ENCODE measurements at regions not wholly inside any gene's neighbourhood (a gene's known extent, or its start where the extent isn't known, plus 50 kb on each side); places are given as distances from the start of the nearest gene placed in this dataset.

DNA sequence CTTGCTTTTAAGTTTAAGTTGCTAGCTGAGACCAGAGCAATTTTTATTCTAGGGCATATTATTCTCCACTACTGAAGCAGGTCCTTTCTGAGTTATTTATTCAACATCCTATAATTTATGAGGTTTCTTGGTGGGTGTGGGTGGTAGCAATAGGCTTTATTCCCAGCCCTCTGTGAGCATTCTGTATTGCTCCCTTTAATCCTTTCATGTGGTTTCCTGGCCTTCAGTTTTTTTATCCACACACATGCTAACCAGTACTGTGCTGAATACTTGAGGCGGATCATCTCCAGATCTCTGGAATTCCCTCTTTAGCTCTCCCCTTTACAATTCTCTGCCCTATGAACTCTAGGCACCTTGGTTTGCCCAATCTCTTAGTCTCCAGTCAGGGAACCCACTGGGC is 91.8 kb upstream of the GLRA1 start:
- FAIRE-seq, result no peak

DNA sequence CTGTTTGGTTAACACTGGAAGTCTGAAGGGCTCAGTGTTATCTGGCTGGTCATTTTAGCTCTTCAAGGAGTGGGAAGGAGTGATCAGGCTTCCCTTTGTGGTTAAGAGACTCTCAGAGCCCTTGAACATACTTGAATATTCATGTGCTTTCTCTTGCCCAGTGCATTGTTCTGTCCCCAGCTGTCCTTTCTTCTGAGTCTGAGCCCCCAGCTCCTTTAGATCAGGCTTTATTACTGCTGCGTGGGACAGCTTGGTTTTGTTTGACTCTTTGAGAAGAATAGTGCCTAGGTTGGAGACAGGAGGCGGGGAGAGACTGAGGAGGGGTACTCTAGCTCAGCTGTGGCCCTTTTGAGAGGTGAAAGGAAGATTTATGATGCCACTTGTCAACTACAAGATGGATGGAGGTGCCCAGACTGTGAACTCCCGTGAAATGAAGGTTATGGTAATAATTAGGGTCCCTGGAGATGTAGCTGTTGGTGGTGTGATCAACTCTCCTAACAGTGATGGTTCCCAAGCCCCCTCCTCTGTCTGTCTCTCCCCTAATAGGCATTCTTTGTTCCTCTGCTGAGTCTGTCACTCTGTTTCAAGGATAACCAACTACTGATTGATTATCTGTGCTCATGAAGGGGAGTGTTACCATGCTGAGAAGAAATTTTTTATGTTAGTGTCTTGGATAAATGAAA is 83.1 kb upstream of the GLRA1 start:
- FAIRE-seq, result no peak

DNA sequence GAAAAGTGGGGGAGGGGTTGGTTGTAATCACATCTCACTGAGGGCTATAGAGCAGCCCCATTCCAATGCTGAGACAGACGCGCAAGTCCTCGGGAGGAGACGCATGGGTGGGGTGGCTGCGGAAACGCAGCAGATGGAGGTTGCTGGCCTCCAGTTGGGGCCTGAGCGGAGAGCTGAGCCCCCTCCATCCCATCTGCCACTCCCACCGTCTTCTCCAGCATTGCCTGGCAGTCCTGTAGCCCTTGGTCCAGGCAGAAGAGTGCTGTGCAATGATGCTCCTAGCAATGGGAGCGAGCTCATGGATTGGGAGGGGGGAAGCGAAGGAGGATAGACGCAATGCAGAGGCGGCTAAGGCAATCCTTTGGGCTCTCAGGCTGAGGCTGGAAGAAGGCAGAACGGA is 79.4 kb upstream of the GLRA1 start:
- no peak for FAIRE-seq

Measured in islet of Langerhans (tissue), 1 donor.